DMS114 treated with DMSO at 0.1 percent for 48 hours (cell line): ENCODE measurements at regions not wholly inside any gene's neighbourhood (a gene's known extent, or its start where the extent isn't known, plus 50 kb on each side); places are given as distances from the start of the nearest gene placed in this dataset.
"Not testable (repeated sequence)": the region's sequence is repeated elsewhere in the genome, so short reads cannot be mapped to it uniquely, and the experiment has no call there.

Experiments
- DNase-seq: peaks from one replicate; lab custom pipeline; 2025; ENCODE audit not compliant: unreplicated experiment; lab: John Stamatoyannopoulos, UW

GRCh38 chr12:131353826-131354225, 357.1 kb upstream of the SFSWAP start:
- DNase-seq: no peak

- DNase-seq: no peak
Observed at GRCh38 chr12:131355361-131356245, 355.3 kb upstream of the SFSWAP start.

GRCh38 chr12:131356485-131357184, 354.3 kb upstream of the SFSWAP start:
- no peak for DNase-seq

GRCh38 chr12:131357185-131357747, 353.6 kb upstream of the SFSWAP start:
- DNase-seq: no peak

GRCh38 chr12:131357920-131358319, 353.0 kb upstream of the SFSWAP start:
- DNase-seq: no peak

GRCh38 chr12:131362291-131363211, 348.3 kb upstream of the SFSWAP start:
- no peak for DNase-seq

GRCh38 chr12:131363393-131363792, 347.5 kb upstream of the SFSWAP start:
- DNase-seq: no peak

GRCh38 chr12:131363841-131364495, 346.9 kb upstream of the SFSWAP start:
- no peak for DNase-seq

GRCh38 chr12:131364903-131365820, 345.7 kb upstream of the SFSWAP start:
- no peak for DNase-seq

GRCh38 chr12:131365821-131366260, 345.0 kb upstream of the SFSWAP start:
- no peak for DNase-seq

GRCh38 chr12:131366261-131366871, 344.5 kb upstream of the SFSWAP start:
- DNase-seq: no peak

GRCh38 chr12:131367067-131367982, 343.6 kb upstream of the SFSWAP start:
- DNase-seq: not testable (repeated sequence)

GRCh38 chr12:131367983-131368667, 342.8 kb upstream of the SFSWAP start:
- DNase-seq: no peak

GRCh38 chr12:131368668-131369071, 342.2 kb upstream of the SFSWAP start:
- no peak for DNase-seq

- DNase-seq: no peak
Observed at GRCh38 chr12:131369094-131369845, 341.6 kb upstream of the SFSWAP start.

- no peak for DNase-seq
Observed at GRCh38 chr12:131370321-131370720, 340.6 kb upstream of the SFSWAP start.
